Astrocyte of the hippocampus (primary cell): ENCODE measurements at regions not wholly inside any gene's neighbourhood (a gene's known extent, or its start where the extent isn't known, plus 50 kb on each side); places are given as distances from the start of the nearest gene placed in this dataset.
"Not testable (repeated sequence)": the region's sequence is repeated elsewhere in the genome, so short reads cannot be mapped to it uniquely, and the experiment has no call there.

Experiments
- DNase-seq: peaks from one replicate; pipeline ENCODE4 v3.0.0; 2011; ENCODE audit warnings: low read depth, low spot score

GRCh38 chr20:40279390-40279789, 409.6 kb downstream of the MAFB start:
- DNase-seq: peak; percentile 19

DNA sequence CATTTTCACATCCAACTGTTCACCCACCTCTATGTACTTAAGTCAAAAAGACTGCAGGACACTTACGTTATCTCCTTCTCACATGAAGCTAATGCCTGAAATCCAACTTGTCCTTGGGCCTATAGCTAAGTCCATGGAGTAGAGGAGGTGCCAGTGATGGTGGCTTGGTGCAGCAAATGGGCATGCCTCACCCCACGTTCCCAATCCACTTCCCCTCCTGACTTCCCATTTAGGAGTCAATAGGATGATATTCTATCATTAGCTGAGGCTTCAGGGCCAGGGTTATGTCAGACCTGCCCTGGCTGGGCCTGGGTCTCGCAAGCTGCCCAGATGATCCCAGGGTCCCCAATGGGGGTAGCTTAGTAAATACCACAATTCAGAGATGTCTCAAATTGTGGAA, 410.4 kb downstream of the MAFB start:
- no peak for DNase-seq

DNA sequence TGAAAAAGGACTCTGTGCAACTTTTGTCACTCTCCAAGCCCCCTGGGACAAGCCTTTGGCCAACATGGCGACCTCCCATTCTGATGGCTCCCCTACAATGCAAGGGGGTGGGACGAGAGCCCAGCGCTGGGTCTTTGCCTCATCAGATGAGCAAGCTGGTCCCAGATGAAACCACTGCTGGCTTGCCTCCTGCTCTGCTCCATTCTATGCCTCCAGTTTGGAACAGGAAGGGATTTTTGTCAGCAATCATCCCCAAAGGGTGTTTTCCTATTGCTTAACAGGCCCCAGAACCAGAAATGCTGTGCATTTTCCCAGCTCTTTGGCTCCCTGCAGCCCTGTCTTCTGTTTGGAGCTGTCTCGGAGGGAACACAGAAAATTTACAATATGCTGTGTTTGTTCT, 412.7 kb downstream of the MAFB start:
- DNase-seq: no peak

GRCh38 chr20:40275738-40276137, 413.3 kb downstream of the MAFB start:
- DNase-seq: no peak

GRCh38 chr20:40274912-40275533, 414.0 kb downstream of the MAFB start:
- DNase-seq: no peak

DNA sequence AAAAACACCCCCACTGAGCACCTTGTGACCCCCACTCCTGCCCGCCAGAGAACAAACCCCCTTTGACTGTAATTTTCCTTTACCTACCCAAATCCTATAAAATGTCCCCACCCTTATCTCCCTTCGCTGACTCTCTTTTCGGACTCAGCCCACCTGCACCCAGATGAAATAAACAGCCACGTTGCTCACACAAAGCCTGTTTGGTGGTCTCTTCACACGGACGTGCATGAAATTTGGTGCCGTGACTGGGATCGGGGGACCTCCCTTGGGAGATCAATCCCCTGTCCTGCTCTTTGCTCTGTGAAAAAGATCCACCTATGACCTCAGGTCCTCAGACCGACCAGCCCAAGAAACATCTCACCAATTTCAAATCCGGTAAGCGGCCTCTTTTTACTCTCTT, 419.8 kb downstream of the MAFB start:
- not testable (repeated sequence) for DNase-seq

- no peak for DNase-seq
Measured at GRCh38 chr20:40268321-40269075, 420.5 kb downstream of the MAFB start.

DNA sequence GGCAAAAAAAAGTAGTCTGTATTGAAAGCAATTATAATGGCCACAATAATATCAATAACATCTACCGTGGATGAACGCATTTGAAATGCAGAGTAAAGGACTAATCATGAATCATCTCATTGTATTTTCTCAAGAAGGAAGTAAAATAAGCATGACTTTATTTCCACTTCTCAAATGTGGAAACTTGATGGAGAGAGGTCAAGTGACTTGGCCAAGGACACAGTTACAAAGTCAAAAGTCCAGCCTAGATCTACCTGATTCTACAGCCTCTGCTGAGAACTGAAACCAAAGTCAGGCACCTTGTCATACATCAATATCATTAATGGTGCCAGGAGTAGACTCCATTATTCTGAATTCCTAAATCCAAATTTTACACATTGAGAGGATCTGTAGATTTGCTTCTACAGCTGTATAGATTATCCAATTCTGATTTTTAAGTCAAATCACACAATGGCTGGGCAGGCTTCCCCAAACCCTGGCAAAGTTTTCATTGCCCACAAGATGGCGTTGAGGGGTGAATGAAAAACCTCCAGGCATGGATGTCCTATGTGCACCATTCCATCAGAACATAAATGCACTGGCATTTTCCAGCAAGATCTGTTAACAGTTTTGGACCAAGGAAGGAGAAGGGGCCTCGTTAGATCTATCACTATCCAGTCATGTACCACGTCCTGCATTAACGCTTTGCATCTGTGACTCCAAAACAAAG, 423.1 kb downstream of the MAFB start:
- peak; percentile 29 for DNase-seq

GRCh38 chr20:40262219-40262618, 426.8 kb downstream of the MAFB start:
- no peak for DNase-seq

GRCh38 chr20:40258931-40259330, 430.1 kb downstream of the MAFB start:
- DNase-seq: no peak

DNA sequence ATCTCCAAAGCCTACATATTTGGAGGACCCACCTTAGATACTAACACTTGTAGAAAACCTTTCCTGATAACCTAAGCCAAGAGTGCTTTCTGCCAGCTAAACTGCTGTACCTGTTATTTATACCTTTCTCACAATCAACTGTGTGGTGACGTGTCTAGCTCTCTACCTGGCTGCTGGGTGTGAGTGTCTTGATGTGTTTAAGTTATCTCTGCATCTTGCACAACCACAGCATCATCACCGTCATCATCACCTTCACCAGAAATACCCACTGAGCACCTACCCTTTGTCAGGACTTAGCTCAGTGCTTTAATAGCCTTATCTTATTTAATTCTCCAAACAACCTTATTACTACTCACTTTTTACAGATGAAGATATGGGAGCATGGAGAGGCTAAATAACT, 431.3 kb downstream of the MAFB start:
- DNase-seq: no peak

GRCh38 chr20:40255365-40255764, 433.7 kb downstream of the MAFB start:
- no peak for DNase-seq

DNA sequence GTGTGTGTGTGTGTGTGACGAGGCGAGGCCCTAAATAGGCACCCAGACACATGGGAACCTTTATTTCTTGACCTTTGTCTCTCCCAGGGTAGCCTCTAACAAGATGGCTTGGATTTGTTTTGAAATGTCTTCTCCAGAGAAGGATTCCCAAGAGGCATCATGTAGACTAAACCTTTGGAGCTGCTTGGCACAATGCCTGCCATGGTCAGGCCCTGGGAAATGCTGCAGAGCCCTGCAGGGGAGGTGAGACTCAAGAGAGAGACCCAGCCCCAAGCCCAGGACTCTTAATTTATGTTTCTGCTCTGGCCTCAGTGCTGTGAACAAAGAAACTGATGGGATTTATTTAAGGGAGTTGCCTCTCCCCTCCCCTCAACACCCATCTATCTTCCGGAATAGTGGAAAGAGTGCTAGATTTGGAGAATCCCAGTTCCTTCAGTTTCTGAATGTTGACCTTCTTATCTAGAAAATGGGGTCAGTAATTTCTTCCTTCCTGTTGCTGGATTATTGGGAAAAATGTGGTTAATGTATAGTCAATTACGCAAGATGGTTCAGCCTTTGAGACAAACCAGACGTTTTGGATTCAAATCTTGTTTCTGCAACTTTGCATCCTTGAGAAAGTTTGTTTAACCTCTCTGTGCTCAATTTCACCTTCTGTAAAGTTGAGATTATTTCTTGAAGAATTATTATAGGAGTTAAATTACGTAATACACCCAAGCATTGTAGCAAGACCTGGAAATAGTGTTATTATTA, 434.8 kb downstream of the MAFB start:
- DNase-seq: no peak

GRCh38 chr20:40251284-40251932, 437.6 kb downstream of the MAFB start:
- DNase-seq: no peak

GRCh38 chr20:40249805-40250204, 439.2 kb downstream of the MAFB start:
- no peak for DNase-seq

DNA sequence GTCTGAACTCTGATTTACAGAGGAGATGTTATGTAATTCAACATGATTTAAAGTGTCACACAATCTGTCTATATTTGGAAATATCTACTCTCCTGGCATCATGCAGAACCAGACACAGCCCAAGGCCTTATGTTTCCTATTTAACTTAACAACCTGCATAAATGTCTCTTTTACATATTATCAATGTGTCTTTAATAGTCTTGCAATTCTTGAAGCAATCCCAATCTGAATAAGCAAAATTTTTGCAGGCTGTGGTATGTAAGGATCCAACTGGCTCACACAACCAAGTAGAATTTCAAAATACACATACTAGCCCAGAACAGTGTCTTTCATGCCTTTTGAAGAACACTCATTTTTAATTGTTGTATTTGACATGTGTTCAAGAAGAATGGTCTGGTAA, 443.2 kb downstream of the MAFB start:
- DNase-seq: no peak

- no peak for DNase-seq
Measured at GRCh38 chr20:40244286-40244685, 444.8 kb downstream of the MAFB start.

DNA sequence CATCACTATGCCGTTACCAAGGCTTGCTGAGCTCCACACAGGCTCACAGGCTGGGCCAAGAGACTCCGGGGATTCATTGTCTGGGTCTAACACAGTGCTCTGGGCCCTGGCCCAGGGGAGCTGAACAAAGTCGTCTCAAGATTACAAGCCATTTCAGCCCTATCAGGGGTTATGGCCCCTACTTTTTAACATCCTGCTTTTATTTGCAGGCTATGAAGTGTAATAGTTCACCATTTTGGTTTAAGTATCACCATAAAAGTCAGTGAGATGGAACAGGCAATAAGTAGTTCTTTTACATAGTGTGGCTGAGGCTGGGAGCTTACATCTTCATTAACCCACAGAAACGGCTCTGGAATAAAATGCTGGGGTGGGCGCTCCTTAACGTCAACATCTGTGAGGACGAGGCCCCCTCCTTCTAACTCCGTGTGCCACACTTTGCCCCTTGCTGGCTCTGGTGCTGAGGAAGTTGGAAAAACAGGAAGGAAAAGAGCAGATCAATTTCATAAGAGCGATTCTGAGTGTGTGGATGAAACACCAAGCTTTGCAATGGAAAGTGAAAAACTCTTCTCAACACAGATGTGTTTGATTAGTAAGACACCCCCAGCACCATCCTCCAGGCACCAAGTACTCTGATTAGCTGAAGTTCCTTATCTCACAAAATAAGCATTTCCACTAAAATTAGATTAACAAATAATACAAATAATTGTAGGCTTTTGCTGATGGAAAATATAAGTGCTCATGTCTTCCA, 447.3 kb downstream of the MAFB start:
- no peak for DNase-seq

GRCh38 chr20:40238511-40238910, 450.5 kb downstream of the MAFB start:
- no peak for DNase-seq

DNA sequence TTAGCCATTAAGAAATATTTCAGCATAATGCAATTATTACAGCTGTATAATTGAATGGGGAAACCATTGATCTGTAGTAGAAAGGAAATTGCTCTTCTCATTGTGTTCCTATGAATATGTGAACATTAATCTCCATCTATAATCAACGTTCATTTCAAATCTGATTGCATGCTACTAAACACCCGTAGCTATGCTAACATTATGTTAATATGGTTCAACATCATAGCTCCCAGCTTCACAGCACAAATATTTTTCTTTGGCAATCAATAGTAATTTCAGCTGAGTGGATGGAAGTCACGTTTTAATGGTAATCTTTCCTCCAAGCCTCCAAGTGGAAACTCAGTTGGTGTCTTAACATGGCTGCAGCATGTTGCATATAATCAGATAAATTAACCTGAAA, 454.4 kb downstream of the MAFB start:
- DNase-seq: no peak

DNA sequence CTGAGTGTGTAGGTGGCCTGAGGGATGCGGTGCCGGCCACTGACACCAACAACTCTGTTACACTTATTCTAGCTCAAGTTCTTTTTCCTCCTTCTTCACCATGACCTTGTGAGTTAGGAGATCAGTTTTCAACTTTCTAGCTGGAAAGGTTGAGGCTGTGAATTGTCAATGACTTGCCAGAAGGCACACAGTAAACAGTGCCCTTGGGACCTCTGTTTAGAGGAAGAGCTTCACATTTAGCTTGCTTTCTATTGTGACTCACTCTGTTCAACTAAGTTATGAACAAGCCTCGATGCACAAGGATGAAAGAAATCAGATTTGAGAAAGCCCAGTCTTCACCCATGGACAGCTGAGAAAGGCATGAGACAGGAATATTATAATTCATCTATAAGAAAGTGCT, 455.6 kb downstream of the MAFB start:
- DNase-seq: no peak
